Hematopoietic multipotent progenitor cell treated with erythropoietin and hydrocortisone succinate and interleukin-3 and kit ligand, for 17 days (in vitro differentiated cells): ENCODE measurements at regions not wholly inside any gene's neighbourhood (a gene's known extent, or its start where the extent isn't known, plus 50 kb on each side); places are given as distances from the start of the nearest gene placed in this dataset.

Source experiments
- DNase-seq: peaks from one replicate; pipeline ENCODE4 v3.0.0-alpha.2; 2015; ENCODE audit warnings: low spot score

- no peak for DNase-seq
Measured at GRCh38 chr5:4720831-4721230, 419.3 kb upstream of the ADAMTS16 start.

- DNase-seq = no peak
Measured at GRCh38 chr5:4722886-4723285, 417.2 kb upstream of the ADAMTS16 start.

DNA sequence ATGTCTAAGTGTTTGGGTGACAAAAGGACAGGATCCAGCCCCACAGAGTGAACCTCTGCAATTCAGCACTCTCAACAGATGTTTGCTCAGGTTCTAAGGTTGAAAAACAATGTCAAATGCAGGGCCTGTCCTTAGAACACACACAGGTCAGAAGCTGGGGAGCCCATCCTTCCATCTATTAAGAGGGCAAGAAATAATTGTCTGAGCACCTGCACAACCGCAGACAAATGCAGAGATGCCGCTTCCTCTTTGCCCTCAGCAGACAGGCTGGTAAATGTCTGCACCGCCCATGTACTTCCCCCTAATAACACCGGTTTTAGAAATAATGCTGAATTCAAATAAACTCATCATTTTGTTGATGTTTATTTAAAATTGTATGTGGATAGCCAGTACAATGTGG, 414.5 kb upstream of the ADAMTS16 start:
- DNase-seq = no peak

DNA sequence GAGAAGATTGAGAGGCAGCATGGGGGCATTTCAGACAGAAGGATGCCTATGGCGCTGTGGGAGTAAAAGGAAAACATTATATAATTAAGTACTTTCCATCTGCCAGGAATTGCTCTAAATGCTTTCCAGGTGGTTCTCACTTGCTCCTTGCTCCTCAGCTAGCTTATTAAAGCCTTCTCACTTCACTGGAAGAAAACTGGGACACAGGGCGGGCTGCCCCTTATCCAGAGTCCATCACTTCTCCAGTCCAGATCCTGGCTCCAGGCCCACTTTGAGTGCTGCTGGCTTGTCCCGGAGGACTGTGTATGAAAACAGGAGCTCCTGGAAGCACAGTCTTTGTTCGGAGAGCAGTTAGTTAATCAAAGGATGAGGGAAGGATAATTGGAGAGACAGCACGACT, 409.9 kb upstream of the ADAMTS16 start:
- no peak for DNase-seq

GRCh38 chr5:4734348-4734747, 405.8 kb upstream of the ADAMTS16 start:
- no peak for DNase-seq

DNA sequence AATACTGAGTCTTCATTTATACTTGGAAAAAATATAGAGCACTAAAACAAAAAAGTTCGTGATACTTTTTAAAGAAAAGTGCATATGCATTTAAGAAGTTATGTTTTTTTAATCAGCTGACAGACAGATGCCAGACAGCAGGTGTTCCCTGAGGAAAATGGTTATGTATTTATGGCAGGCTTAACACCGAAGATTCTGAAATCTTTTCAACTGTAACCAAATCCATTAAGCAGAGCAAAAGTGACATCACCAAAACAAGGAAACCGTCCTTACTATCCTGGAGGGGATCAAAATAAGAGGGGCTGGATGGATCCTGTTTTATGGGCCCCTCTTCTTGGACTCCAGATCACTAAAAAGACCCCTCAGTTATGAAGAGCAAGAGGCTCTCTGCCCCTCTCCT, 404.9 kb upstream of the ADAMTS16 start:
- DNase-seq = no peak

GRCh38 chr5:4737868-4738267, 402.3 kb upstream of the ADAMTS16 start:
- no peak for DNase-seq

GRCh38 chr5:4738298-4738697, 401.8 kb upstream of the ADAMTS16 start:
- no peak for DNase-seq

DNA sequence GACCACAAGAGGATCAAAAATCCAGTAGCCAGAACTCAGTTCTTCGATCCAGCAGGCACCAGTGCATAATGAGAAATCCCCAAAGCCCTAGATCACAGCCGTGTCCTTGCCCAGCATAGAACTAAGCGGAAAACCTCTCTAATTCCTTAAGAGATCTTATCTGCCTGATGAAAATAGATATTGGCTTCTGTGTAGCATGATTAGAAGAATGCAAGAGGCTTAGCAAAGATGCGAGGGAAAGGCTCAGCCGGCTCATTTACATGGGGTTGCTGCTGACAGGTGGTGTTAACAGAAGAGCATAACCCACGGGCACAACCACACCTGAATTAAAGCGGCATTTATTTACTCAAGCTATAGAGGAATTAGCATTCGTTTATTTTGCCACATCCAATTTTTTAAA, 400.0 kb upstream of the ADAMTS16 start:
- no peak for DNase-seq

GRCh38 chr5:4758550-4758949, 381.6 kb upstream of the ADAMTS16 start:
- no peak for DNase-seq

GRCh38 chr5:4758996-4759395, 381.1 kb upstream of the ADAMTS16 start:
- no peak for DNase-seq

DNA sequence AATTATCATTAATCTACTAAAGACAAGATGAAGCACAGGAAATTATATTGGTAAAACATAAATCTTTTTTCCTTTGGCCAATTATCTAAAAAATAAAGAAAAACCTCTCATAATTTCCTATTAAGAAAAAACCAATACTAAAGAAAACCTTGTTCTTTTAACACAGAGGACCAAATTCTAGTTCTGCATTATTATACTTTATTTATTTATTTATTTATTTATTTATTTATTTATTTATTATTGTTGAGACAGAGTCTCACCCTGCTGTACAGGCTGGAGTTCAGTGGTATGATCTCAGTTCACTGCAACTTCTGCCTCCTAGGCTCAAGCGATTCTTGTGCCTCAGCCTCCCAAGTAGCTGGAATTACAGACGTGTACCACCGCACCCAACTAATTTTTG, 377.8 kb upstream of the ADAMTS16 start:
- no peak for DNase-seq

DNA sequence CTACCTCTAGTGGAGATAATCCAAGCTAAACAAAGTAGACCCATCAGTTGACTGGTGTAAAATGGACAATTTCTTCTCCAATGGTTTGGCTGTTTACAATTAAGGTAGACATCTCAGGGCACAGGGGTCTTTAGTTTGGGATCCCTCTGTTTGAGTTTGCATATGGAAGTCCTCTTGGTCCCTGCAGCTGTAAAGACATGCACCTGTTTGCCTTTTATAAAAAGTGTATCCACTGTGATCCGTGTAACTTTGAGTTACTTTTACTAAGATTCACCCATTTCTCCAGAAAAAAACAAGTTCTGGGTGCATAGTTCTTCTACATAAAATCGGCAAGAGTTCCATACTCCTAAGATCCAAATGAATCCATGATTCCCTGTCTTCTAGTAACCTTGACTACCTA, 374.7 kb upstream of the ADAMTS16 start:
- no peak for DNase-seq

- DNase-seq = no peak
Measured at GRCh38 chr5:4766101-4766500, 374.0 kb upstream of the ADAMTS16 start.

DNA sequence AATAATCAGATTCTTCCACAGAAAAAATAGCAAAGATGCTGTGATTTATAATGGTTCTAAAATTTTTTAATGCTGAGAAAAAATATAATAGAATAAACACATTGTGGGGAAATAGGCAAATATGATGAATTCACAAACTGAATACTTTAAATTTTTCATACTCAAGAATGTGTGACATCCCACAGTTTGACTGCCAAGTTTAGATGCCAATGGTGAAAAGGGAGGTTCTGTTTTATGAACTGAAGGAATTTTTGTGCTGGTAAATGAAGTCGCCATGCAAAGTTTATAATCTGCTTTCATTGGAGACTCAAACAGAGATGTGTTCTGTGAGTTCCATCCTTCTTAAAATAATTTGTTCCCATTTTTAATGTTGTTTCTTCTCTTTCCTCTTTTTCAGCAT, 367.5 kb upstream of the ADAMTS16 start:
- DNase-seq = no peak

DNA sequence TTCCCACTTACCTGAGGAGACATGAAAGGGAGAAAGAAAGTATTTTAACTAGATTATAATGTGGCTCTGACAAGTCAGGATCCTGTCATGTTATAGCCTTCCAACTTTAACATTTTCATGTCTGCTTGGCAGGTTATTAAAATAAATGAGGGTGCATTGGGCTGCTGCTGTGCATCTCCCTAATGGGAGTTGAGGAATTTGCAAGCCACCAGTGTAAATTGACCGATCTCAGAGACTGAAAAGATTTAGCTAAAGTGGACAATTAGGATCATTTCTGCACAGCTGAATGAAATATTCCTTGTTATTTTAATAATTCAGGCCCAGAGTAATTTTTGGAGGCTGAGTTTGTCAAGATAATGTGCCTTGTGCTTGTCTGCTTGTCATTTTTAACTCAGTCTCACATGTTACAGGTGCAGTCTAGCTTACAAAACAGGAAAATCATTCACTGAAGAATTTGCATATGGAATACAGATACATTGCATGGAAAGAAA, 366.3 kb upstream of the ADAMTS16 start:
- DNase-seq = no peak

DNA sequence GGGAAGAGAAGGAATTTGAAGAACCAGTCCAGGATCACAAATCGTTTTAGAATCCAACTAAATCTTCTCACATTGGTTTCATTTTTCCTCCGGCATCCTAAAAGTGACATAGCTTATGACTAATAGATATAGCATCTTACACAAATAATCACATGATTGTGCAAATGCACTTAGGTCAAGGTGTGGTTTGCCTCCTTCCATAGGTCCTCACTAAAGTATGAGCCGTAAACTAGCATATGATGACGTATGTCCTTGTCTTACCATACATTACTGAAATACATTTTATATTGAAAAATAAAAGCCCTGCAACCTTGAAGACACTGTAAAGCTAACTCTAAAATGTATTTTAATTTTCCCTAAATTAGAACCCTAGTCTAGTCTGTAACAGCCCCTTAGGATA, 362.7 kb upstream of the ADAMTS16 start:
- no peak for DNase-seq

DNA sequence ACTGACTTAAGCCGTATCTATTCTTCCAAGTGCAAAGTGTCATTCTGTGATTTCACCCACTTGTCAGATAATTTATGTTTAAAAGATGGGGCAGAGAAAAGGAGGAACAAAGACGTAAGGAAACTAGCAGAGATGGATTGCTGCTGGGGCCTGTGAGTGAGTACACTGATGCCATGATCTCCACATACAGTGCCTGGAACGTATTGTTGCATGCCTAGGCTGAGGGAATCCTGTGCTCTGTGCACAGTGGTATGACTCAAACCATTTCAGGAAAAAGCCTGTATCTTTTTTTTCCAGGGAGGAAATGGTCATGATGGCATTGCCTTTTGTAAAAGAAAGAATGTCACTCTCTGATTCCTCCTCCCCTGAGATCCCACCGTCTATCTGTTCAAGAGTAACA, 359.5 kb upstream of the ADAMTS16 start:
- DNase-seq = no peak

DNA sequence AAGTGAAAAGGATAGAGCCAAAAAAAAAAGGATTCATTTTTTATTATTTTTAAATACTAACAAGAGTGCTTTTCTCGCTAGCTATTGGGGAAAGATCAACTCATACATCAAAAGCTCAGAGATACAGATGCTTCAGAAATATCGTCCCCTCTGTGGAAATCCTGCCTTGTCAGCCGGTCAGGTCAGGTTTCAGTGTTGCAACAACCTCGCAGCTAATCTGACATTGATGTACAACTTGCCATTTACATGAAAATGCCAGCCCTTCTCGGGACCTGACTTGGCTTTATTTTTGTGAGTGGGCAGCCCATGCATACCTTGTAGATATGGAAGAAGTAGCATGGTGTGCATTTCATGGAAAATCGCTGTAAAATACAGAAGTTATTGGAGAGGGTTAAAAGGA, 358.8 kb upstream of the ADAMTS16 start:
- no peak for DNase-seq

- DNase-seq = no peak
Measured at GRCh38 chr5:4785971-4786370, 354.2 kb upstream of the ADAMTS16 start.

GRCh38 chr5:4797445-4797844, 342.7 kb upstream of the ADAMTS16 start:
- no peak for DNase-seq

DNA sequence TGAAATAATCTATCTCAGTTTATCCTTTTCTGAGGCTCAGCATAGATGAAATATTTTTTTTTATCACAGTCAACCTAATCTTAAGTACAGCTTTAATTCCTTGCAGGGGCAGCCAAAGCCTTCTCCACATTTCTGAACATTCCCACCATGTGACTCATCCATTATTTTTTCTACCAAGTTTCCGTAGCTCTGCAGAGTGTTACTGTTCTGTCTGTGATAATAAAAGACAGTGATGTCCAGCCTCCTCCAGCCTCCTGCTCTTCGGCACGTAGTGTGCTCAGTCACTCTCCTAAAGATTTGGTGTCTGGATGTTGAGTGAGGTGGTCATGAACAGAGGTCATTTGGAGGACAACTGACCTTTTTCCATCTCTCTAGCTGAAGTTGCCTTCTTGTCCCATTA, 338.1 kb upstream of the ADAMTS16 start:
- DNase-seq = no peak

DNA sequence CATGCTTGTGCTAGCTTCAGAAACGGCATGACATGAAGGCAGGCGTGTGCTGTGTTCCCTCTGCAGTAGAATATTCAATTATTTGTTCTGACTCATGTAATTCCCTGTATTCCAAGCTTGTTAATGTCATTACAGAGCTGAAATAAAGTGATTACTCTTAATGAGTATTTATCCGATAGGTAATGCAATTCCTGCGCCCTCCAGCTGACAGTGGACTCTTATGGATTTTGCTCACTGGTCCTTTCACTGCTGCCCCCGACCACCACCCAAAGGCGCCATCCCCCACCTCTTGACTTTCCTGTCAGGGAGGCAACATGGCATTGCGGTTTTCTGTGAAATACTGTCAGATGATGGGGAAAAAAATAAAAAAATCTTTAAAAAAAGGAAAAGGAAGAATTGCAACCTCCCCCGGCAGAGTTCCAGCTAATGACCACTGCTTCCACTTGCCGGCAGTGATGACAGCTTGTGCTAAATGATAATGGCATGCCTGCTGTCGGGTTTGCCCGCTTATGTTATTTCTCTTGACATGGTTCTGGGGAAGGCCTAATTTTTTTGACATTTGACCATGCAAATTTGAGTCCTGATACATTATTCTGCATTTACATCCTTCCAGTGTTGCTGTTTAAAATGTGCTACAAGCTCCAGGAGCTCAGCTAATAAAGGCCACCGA, 335.3 kb upstream of the ADAMTS16 start:
- no peak for DNase-seq

- no peak for DNase-seq
Measured at GRCh38 chr5:4815002-4815401, 325.1 kb upstream of the ADAMTS16 start.

- no peak for DNase-seq
Measured at GRCh38 chr5:4817767-4818166, 322.4 kb upstream of the ADAMTS16 start.
